ENCODE measurements at regions not wholly inside any gene's neighbourhood (a gene's known extent, or its start where the extent isn't known, plus 50 kb on each side); places are given as distances from the start of the nearest gene placed in this dataset.

DNA sequence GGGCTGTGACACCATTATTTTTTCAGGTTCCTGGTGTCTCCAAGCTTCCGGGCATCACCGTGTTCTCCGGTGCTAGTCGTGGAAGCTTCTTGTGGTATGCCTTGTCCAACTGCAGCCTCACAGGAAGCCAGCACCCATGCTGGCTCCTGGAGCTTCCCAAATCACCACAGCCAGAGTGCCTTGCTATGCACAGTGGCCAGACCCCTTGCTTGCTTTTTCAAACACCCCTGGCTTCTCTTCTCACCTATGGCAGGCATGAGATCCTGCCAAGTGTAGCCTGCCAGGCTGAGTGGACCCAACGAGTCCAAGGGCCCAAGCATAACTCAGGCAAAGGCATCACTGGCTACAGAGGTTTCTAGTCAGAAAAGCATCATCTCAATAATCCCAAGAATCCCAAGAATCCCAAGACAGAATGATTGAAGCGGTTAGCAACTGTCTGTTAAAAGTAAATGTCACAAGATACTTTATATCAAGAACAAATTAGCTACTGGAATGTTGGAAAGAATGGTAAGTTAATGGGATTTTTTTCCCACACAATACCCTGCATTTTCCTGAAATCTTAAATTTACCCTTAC is 1522.9 kb downstream of the PCDH18 start:
- no peak overlapping the region for H3K4me3 ChIP-seq (replicated peaks; ENCODE audit: low read depth, low read length)
- DNase-seq (ENCODE audit: low read depth), result no peak
- TF ChIP-seq, protein P1, sequence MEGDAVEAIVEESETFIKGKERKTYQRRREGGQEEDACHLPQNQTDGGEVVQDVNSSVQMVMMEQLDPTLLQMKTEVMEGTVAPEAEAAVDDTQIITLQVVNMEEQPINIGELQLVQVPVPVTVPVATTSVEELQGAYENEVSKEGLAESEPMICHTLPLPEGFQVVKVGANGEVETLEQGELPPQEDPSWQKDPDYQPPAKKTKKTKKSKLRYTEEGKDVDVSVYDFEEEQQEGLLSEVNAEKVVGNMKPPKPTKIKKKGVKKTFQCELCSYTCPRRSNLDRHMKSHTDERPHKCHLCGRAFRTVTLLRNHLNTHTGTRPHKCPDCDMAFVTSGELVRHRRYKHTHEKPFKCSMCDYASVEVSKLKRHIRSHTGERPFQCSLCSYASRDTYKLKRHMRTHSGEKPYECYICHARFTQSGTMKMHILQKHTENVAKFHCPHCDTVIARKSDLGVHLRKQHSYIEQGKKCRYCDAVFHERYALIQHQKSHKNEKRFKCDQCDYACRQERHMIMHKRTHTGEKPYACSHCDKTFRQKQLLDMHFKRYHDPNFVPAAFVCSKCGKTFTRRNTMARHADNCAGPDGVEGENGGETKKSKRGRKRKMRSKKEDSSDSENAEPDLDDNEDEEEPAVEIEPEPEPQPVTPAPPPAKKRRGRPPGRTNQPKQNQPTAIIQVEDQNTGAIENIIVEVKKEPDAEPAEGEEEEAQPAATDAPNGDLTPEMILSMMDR (IDR thresholded peaks at IDR 0.05; ENCODE audit: low read length, missing control alignments), result no peak

DNA sequence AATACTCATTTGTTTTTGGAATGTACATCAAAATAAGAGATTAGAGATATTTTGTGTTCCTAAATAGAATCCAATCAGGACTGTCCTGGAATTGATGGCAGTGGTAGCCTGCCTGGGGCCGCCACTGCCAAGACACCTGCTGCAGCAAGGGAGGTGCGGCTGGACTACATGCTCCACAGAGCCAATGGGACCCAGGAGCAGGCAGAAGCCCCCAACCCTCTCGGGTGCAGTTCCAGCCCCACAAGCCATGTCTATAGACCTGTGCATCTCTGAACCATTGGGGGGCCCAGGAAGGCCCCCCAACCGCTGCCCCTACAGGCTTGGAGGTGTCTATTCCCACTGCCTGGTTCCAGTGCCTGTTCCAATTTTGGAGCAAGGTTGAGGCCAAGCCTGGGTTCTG is 1524.3 kb downstream of the PCDH18 start:
- TF ChIP-seq, protein P1 (IDR thresholded peaks at IDR 0.05; ENCODE audit: low read length, missing control alignments), result no peak
- no peak overlapping the region for H3K4me3 ChIP-seq (replicated peaks; ENCODE audit: low read depth, low read length)
- no peak for DNase-seq (ENCODE audit: low read depth)

DNA sequence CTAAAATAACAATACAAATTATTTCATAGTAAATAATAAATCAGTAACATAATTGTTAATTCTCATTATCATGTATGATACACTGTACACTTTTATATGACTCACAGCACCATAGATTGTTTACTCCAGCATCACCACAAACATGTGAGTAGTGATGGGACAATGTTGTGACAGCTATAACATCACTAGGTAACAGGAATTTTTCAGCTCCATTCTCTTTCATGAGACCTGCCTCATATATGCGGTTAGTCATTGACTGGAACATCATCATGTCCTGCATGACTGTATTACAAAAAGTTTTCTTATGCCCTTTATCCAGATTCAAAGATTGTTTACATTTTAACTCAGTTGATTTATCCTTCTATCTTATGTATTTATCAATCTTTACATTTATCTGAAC is 1530.0 kb downstream of the PCDH18 start:
- TF ChIP-seq, protein P1 (IDR thresholded peaks at IDR 0.05; ENCODE audit: low read length, missing control alignments), result no peak
- H3K4me3 ChIP-seq (replicated peaks; ENCODE audit: low read depth, low read length), result no peak overlapping the region
- no peak for DNase-seq (ENCODE audit: low read depth)

DNA sequence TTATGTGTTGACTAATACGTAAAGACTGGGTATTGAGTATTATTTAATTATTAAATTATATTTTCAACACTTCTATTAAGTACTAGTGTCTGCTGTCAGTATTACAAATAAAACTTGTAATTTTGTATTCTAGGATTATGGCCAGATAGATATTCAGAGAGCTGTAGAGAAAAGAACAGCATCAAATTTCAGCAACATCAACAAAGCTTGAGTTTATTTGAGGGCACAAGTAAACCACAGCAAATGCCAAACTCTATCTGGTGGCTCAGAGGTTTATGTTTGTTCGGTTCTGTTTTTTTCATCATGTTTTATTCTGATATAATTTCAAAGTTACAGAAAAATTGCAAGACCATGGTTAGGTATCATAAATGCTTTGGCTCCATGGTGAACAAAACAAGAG is 1530.5 kb downstream of the PCDH18 start:
- no peak for DNase-seq (ENCODE audit: low read depth)
- no peak overlapping the region for H3K4me3 ChIP-seq (replicated peaks; ENCODE audit: low read depth, low read length)
- TF ChIP-seq, protein P1 (IDR thresholded peaks at IDR 0.05; ENCODE audit: low read length, missing control alignments), result no peak

DNA sequence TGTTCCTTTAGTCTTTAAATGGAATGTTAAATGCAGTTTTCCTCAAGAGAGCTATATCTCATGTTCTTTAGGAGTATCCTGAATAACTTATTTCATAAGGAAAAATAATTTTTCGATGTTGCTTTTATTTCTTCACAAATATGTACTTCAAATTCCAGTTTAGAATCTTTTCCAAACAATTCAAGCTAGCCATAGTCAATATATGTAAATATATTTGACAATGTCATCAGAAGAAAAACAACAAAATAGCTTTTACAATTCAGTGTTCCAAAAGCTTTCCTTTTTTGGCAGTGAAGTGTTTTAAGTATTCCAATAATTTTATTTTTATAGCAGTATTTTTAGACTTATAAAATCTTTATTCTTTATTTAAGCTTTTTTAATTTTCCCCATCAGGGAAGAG is 1532.0 kb downstream of the PCDH18 start:
- DNase-seq (ENCODE audit: low read depth), result no peak
- H3K4me3 ChIP-seq (replicated peaks; ENCODE audit: low read depth, low read length), result no peak overlapping the region
- TF ChIP-seq, protein P1 (IDR thresholded peaks at IDR 0.05; ENCODE audit: low read length, missing control alignments), result no peak

DNA sequence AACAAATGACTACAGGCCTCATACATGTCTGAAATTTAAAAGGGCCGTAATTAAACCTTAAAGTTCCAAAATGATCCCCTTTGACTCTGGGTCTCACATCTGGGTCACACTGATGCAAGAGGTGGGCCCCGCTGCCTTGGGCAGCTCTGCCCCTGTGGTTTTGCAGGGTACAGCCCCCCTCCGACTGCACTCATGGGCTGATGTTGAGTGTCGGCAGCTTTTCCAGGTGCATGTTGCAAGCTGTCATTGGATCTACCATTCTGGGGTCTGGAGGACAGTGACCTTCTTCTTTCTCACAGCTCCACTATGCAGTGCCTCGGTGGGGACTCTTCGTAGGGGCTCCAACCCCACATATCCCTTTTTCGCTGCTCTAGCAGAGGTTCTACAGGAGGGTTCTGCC is 1537.9 kb downstream of the PCDH18 start:
- no peak for DNase-seq (ENCODE audit: low read depth)
- H3K4me3 ChIP-seq (replicated peaks; ENCODE audit: low read depth, low read length), result no peak overlapping the region
- TF ChIP-seq, protein P1 (IDR thresholded peaks at IDR 0.05; ENCODE audit: low read length, missing control alignments), result no peak

DNA sequence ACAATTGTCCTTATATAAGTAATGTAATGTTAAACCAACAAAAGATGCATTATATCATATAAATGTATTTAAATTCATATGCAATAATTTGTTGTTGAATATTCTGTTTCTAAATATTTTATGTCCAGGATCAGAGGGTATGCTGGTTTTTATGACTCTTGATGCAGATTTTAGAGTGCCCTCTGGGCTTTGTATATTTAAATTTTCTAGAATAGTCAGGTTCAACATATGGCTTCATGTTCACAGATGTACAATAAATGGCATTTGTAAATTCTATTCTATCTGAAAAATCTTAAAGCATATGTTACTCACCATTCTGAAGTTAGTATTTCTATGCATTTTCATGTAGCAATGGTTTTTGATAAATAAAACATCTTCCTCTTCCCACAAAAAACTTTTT is 1555.4 kb downstream of the PCDH18 start:
- no peak overlapping the region for H3K4me3 ChIP-seq (replicated peaks; ENCODE audit: low read depth, low read length)
- TF ChIP-seq, protein P1 (IDR thresholded peaks at IDR 0.05; ENCODE audit: low read length, missing control alignments), result no peak

More for the DNA sequence above, 1555.4 kb downstream of the PCDH18 start:
- no peak for DNase-seq (ENCODE audit: low read depth)

Data from fibroblast of pulmonary artery (primary cell).